Natural killer cell (primary cell): ENCODE measurements at regions not wholly inside any gene's neighbourhood (a gene's known extent, or its start where the extent isn't known, plus 50 kb on each side); places are given as distances from the start of the nearest gene placed in this dataset.

Experiments
- ATAC-seq, 3 donors: fragments of 150-1000 bp in 2 of 3; fragments of 200-7000 bp in 1 of 3; cut with Tn5 transposase; 1 replicate in 1 of 3; 2 replicates in 2 of 3; pipeline ENCODE4 v1.10.0; 2021; ENCODE audit warnings: mild to moderate bottlenecking in 2 of 3, moderate library complexity in 2 of 3
- DNase-seq, 2 donors: peaks; one replicate each; pipeline versions ENCODE4 v3.0.0 to v3.0.0-alpha.2; 2013 to 2021; ENCODE audit warnings: mixed read lengths in 1 of 2
- H3K27ac ChIP-seq: one replicate; pipeline ENCODE4 v1.5.1; 2013; ENCODE audit warnings: mild to moderate bottlenecking, low read length
- H3K27me3 ChIP-seq: one replicate; pipeline ENCODE4 v1.6.1; 2013; ENCODE audit warnings: low read length; ENCODE audit not compliant: control insufficient read depth, insufficient read depth
- H3K36me3 ChIP-seq: one replicate; pipeline ENCODE4 v1.6.1; 2013; ENCODE audit warnings: low read length; ENCODE audit not compliant: control insufficient read depth, insufficient read depth
- H3K4me1 ChIP-seq: one replicate; pipeline ENCODE4 v1.6.1; 2013; ENCODE audit warnings: low read length; ENCODE audit not compliant: control insufficient read depth, insufficient read depth
- H3K4me3 ChIP-seq: one replicate; pipeline ENCODE4 v1.5.1; 2013; ENCODE audit warnings: low read length
- H3K9me3 ChIP-seq: one replicate; pipeline ENCODE4 v1.6.1; 2013; ENCODE audit warnings: low read length; ENCODE audit not compliant: control insufficient read depth, insufficient read depth
- H3K27ac Mint-ChIP-seq, 2 donors: one replicate each; pipeline ENCODE4 v1.8.0; 2022; ENCODE audit warnings: mild to moderate bottlenecking in 2 of 2, mixed read lengths in 2 of 2, moderate library complexity in 1 of 2
- H3K27me3 Mint-ChIP-seq, 2 donors: one replicate each; pipeline ENCODE4 v1.8.0; 2022; ENCODE audit warnings: low read depth in 2 of 2, mixed read lengths in 2 of 2
- H3K36me3 Mint-ChIP-seq: one replicate; pipeline ENCODE4 v1.8.0; 2022; ENCODE audit warnings: mixed read lengths
- H3K4me1 Mint-ChIP-seq, 2 donors: one replicate each; pipeline ENCODE4 v1.8.0; 2022; ENCODE audit warnings: mixed read lengths in 2 of 2
- H3K4me3 Mint-ChIP-seq: one replicate; pipeline ENCODE4 v1.8.0; 2022; ENCODE audit warnings: mild to moderate bottlenecking, moderate library complexity, mixed read lengths
- H3K9me3 Mint-ChIP-seq, 2 donors: one replicate each; pipeline ENCODE4 v1.8.0; 2022; ENCODE audit warnings: mixed read lengths in 2 of 2
- CTCF ChIP-seq: fragments of 200-600 bp; IDR thresholded peaks from one replicate; pipeline ENCODE4 v1.8.0; 2022; ENCODE audit warnings: antibody characterized with exemption
- WGBS: methylation state at CpG from one replicate; pipeline ENCODE4 v1.1.7; 2013; ENCODE audit warnings: missing lambda C conversion rate; ENCODE audit not compliant: insufficient coverage; 5-methylcytosine and 5-hydroxymethylcytosine counted together
- intact Hi-C: fragments of 100-400 bp; cut with micrococcal nuclease; formaldehyde crosslinking; loops from one replicate; pipeline ENCODE4 v1.14.2; 2022

- Histone ChIP-seq H3K4me3 (no peak overlapping the region), H3K27ac (no peak overlapping the region), H3K27me3 (no peaks in the 10 kb centered on the region), H3K4me1 (no peaks in the 10 kb centered on the region), H3K36me3 (no peaks in the 10 kb centered on the region), H3K9me3 (peaks cover 2% of the 10 kb centered on the region)
- 92% methylated on average over 3 of the region's 4 CpGs for WGBS
- Mint-ChIP-seq H3K4me3 (no peak overlapping the region), H3K9me3 (peaks cover 5 to 11% of the 10 kb centered on the region in 2 donors), H3K36me3 (no peaks in the 10 kb centered on the region), H3K27ac (no peak overlapping the region), H3K27me3 (no peaks in the 10 kb centered on the region), H3K4me1 (no peaks in the 10 kb centered on the region)
- no peak for ATAC-seq
- no peak for DNase-seq
- no peak for TF ChIP-seq CTCF
- intact Hi-C loops = no loop called here
Observed at GRCh38 chr10:108685863-108686531, 1237.3 kb downstream of the XPNPEP1 start.

GRCh38 chr10:108684431-108684830 is 1238.9 kb downstream of the XPNPEP1 start:
- 79% methylated on average over 2 of the region's 2 CpGs for WGBS
- no peaks in the 10 kb centered on the region for H3K36me3 Mint-ChIP-seq

GRCh38 chr10:108673741-108674140 is 1249.6 kb downstream of the XPNPEP1 start:
- Mint-ChIP-seq H3K27me3 (no peaks in the 10 kb centered on the region), H3K9me3 (peaks cover 5 to 13% of the 10 kb centered on the region in 2 donors), H3K36me3 (no peaks in the 10 kb centered on the region), H3K4me3 (no peak overlapping the region), H3K4me1 (no peaks in the 10 kb centered on the region), H3K27ac (no peak overlapping the region)
- Histone ChIP-seq H3K4me3 (no peak overlapping the region), H3K27me3 (no peaks in the 10 kb centered on the region), H3K4me1 (no peaks in the 10 kb centered on the region), H3K36me3 (no peaks in the 10 kb centered on the region), H3K9me3 (no peaks in the 10 kb centered on the region), H3K27ac (no peak overlapping the region)
- intact Hi-C loops = no loop called here
- ATAC-seq = no peak
- no peak for TF ChIP-seq CTCF
- no peak for DNase-seq

More at GRCh38 chr10:108684431-108684830, 1238.9 kb downstream of the XPNPEP1 start:
- DNase-seq = no peak
- Histone ChIP-seq H3K27ac (no peak overlapping the region), H3K36me3 (no peaks in the 10 kb centered on the region), H3K9me3 (peaks cover 2% of the 10 kb centered on the region), H3K4me1 (no peaks in the 10 kb centered on the region), H3K27me3 (no peaks in the 10 kb centered on the region), H3K4me3 (no peak overlapping the region)
- Mint-ChIP-seq H3K27me3 (no peaks in the 10 kb centered on the region), H3K4me1 (no peaks in the 10 kb centered on the region), H3K4me3 (no peak overlapping the region), H3K27ac (no peak overlapping the region), H3K9me3 (peaks cover 5 to 13% of the 10 kb centered on the region in 2 donors)
- TF ChIP-seq CTCF = no peak
- intact Hi-C loops = no loop called here
- no peak for ATAC-seq

GRCh38 chr10:108663587-108663986 is 1259.7 kb downstream of the XPNPEP1 start:
- H3K9me3 Mint-ChIP-seq = peaks cover 3 to 8% of the 10 kb centered on the region in 2 donors
- WGBS = no CpG with 5 or more reads among the region's 1 CpG
- DNase-seq (no peak), ATAC-seq (no peak)
- Histone ChIP-seq H3K9me3 (no peaks in the 10 kb centered on the region), H3K27me3 (no peaks in the 10 kb centered on the region), H3K4me3 (no peak overlapping the region), H3K36me3 (no peaks in the 10 kb centered on the region), H3K4me1 (no peaks in the 10 kb centered on the region), H3K27ac (no peak overlapping the region)
- no peaks in the 10 kb centered on the region for H3K36me3 Mint-ChIP-seq
- H3K27me3 Mint-ChIP-seq = no peaks in the 10 kb centered on the region
- intact Hi-C loops = no loop called here
- no peaks in the 10 kb centered on the region for H3K4me1 Mint-ChIP-seq
- no peak overlapping the region for H3K27ac Mint-ChIP-seq
- H3K4me3 Mint-ChIP-seq = no peak overlapping the region
- TF ChIP-seq CTCF = no peak
